MCF 10A (cell line): ENCODE measurements at regions not wholly inside any gene's neighbourhood (a gene's known extent, or its start where the extent isn't known, plus 50 kb on each side); places are given as distances from the start of the nearest gene placed in this dataset.

Experiments used
- BruUV-seq: library from RNA; stranded (reverse); fragments of 400-500 nt; replicated peaks from 2 replicates; lab custom pipeline; 2021; lab: Mats Ljungman, UMichigan
- CTCF ChIA-PET: fragments of 300-600 bp; sonication (Branson Sonifier 250); formaldehyde crosslinking; extraction: SDS; loops from one replicate; lab custom pipeline; 2021; ENCODE audit warnings: antibody characterized with exemption, inconsistent platforms; lab: Yijun Ruan, JAX
- POLR2A ChIA-PET: fragments of 300-600, 350-650 bp; sonication (Branson Sonifier 250); formaldehyde crosslinking; extraction: SDS; loops from one replicate; lab custom pipeline; 2020; ENCODE audit warnings: antibody characterized with exemption, inconsistent platforms; lab: Yijun Ruan, JAX
- DNase-seq: peaks from one replicate; pipeline ENCODE4 v3.0.0-alpha.2; 2018; ENCODE audit not compliant: unreplicated experiment
- H3K27ac Mint-ChIP-seq: one replicate; pipeline ENCODE4 v1.8.0; 2022; ENCODE audit warnings: mild to moderate bottlenecking, low read depth, mixed read lengths; ENCODE audit not compliant: unreplicated experiment
- H3K27me3 Mint-ChIP-seq: one replicate; pipeline ENCODE4 v1.8.0; 2022; ENCODE audit warnings: mixed read lengths; ENCODE audit not compliant: insufficient read depth, unreplicated experiment
- H3K36me3 Mint-ChIP-seq: one replicate; pipeline ENCODE4 v1.8.0; 2022; ENCODE audit warnings: mild to moderate bottlenecking, moderate library complexity, mixed read lengths; ENCODE audit not compliant: insufficient read depth, unreplicated experiment
- H3K4me1 Mint-ChIP-seq: one replicate; pipeline ENCODE4 v1.8.0; 2022; ENCODE audit warnings: mixed read lengths; ENCODE audit not compliant: insufficient read depth, unreplicated experiment
- H3K4me3 Mint-ChIP-seq: one replicate; pipeline ENCODE4 v1.8.0; 2022; ENCODE audit warnings: mild to moderate bottlenecking, moderate library complexity, mixed read lengths; ENCODE audit not compliant: unreplicated experiment
- H3K9me3 Mint-ChIP-seq: one replicate; pipeline ENCODE4 v1.8.0; 2022; ENCODE audit warnings: mixed read lengths; ENCODE audit not compliant: unreplicated experiment
- intact Hi-C: fragments of 100-400 bp; cut with micrococcal nuclease; formaldehyde crosslinking; loops from 2 replicates; pipeline ENCODE4 v1.14.1; 2022
- TF ChIP-seq, protein P1 (sequence below): fragments of 200-600 bp; IDR thresholded peaks from one replicate; pipeline ENCODE4 v1.8.0; 2022; ENCODE audit warnings: antibody characterized with exemption, mild to moderate bottlenecking; ENCODE audit not compliant: unreplicated experiment

- CTCF ChIA-PET: interaction anchor here (0.5 to 3.1 kb wide), 5 partner anchors 8 to 319 kb away, joined by 3 to 30 read pairs (median 3); no protein-coding TSS in a partner anchor
These were observed 223.1 kb upstream of the GRIP1 start for GRCh38 chr12:66902020-66902419.

DNA sequence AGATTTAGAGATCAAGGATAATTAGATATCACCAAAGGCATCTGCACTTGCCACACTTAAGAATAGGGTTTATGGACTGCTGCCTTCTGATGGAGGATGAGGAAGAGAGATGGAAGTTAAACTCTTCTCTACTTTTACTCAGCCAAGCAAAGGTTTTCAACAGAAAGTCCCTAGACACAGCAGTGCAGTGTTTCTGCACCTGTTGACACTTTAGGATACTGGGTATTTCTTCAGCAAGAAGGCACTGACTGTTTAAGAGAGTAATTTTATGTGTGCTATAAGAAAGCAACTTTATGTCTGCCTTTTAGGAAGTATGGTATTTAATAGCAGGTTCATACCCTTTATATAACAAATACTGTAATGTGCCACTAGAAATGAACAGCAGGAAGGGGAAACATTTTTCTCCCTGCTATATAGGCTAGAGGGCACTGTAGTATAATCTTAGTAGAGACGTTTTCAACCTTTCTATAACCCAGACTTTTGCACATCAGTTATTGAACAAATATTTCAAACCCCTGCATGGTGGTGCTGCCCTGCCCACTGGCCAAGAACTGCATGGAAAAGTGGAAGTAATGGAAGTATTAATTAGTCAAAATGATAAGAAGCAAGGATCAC, 225.0 kb upstream of the GRIP1 start:
- ChIA-PET POLR2A (no interaction called here), CTCF (interaction anchor here (1.1 to 3.1 kb wide), 4 partner anchors 121 to 317 kb away, joined by 3 to 42 read pairs (median 17); no protein-coding TSS in a partner anchor)
- Mint-ChIP-seq H3K36me3 (no peaks in the 10 kb centered on the region), H3K4me3 (no peak overlapping the region), H3K27me3 (no peaks in the 10 kb centered on the region), H3K27ac (no peak overlapping the region), H3K4me1 (peaks cover 10% of the 10 kb centered on the region), H3K9me3 (no peaks in the 10 kb centered on the region)
- intact Hi-C loops: loop anchor here (1.0 kb wide), 1 partner anchor 316 kb away; no protein-coding TSS in a partner anchor
- no peak for DNase-seq
- TF ChIP-seq, protein P1, sequence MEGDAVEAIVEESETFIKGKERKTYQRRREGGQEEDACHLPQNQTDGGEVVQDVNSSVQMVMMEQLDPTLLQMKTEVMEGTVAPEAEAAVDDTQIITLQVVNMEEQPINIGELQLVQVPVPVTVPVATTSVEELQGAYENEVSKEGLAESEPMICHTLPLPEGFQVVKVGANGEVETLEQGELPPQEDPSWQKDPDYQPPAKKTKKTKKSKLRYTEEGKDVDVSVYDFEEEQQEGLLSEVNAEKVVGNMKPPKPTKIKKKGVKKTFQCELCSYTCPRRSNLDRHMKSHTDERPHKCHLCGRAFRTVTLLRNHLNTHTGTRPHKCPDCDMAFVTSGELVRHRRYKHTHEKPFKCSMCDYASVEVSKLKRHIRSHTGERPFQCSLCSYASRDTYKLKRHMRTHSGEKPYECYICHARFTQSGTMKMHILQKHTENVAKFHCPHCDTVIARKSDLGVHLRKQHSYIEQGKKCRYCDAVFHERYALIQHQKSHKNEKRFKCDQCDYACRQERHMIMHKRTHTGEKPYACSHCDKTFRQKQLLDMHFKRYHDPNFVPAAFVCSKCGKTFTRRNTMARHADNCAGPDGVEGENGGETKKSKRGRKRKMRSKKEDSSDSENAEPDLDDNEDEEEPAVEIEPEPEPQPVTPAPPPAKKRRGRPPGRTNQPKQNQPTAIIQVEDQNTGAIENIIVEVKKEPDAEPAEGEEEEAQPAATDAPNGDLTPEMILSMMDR: no peak
- BruUV-seq: no TSS peak

More at GRCh38 chr12:66902020-66902419, 223.1 kb upstream of the GRIP1 start:
- Mint-ChIP-seq H3K9me3 (no peaks in the 10 kb centered on the region), H3K36me3 (no peaks in the 10 kb centered on the region), H3K27ac (no peak overlapping the region), H3K4me1 (peaks cover 10% of the 10 kb centered on the region), H3K27me3 (no peaks in the 10 kb centered on the region), H3K4me3 (no peak overlapping the region)
- BruUV-seq: no TSS peak
- POLR2A ChIA-PET: no interaction called here
- intact Hi-C loops: no loop called here
- DNase-seq: no peak
- TF ChIP-seq, protein P1: no peak

- H3K4me1 Mint-ChIP-seq: peaks cover 10% of the 10 kb centered on the region
- ChIA-PET CTCF (interaction anchor here (1.1 to 2.0 kb wide), 3 partner anchors 120 to 316 kb away, joined by 3 to 42 read pairs (median 4); no protein-coding TSS in a partner anchor), POLR2A (no interaction called here)
- TF ChIP-seq, protein P1: no peak
- no peaks in the 10 kb centered on the region for H3K9me3 Mint-ChIP-seq
- H3K27ac Mint-ChIP-seq: no peak overlapping the region
- no peaks in the 10 kb centered on the region for H3K36me3 Mint-ChIP-seq
- BruUV-seq: no TSS peak
- no peak overlapping the region for H3K4me3 Mint-ChIP-seq
- DNase-seq: no peak
- intact Hi-C loops: loop anchor here (5.0 kb wide), 1 partner anchor 162 kb away; no protein-coding TSS in a partner anchor
- no peaks in the 10 kb centered on the region for H3K27me3 Mint-ChIP-seq
These were observed 226.3 kb upstream of the GRIP1 start for GRCh38 chr12:66905201-66905600.

- no TSS peak for BruUV-seq
- Mint-ChIP-seq H3K4me1 (peaks cover 5% of the 10 kb centered on the region), H3K36me3 (no peaks in the 10 kb centered on the region), H3K27me3 (no peaks in the 10 kb centered on the region), H3K4me3 (no peak overlapping the region), H3K9me3 (no peaks in the 10 kb centered on the region), H3K27ac (no peak overlapping the region)
- TF ChIP-seq, protein P1: no peak
- ChIA-PET CTCF (interaction anchor here (0.7 kb wide), 1 partner anchor 8 kb away, joined by 3 read pairs; no protein-coding TSS in a partner anchor), POLR2A (no interaction called here)
- DNase-seq: no peak
- intact Hi-C loops: no loop called here
These were observed 231.6 kb upstream of the GRIP1 start for GRCh38 chr12:66910366-66910974.
